GM06990 (cell line): ENCODE measurements at regions not wholly inside any gene's neighbourhood (a gene's known extent, or its start where the extent isn't known, plus 50 kb on each side); places are given as distances from the start of the nearest gene placed in this dataset.

Experiments used
- DNase-seq: peaks from one replicate; pipeline ENCODE4 v3.0.0-alpha.2; 2011; ENCODE audit not compliant: insufficient read length; ENCODE audit errors: extremely low read depth
- H3K27me3 ChIP-seq: replicated peaks from 2 replicates; pipeline ENCODE4 v1.6.0; 2011; ENCODE audit warnings: low read length; ENCODE audit not compliant: control insufficient read depth, insufficient read depth
- H3K36me3 ChIP-seq: 2 replicates; pipeline ENCODE4 v1.5.1; 2011; ENCODE audit warnings: low read length; ENCODE audit not compliant: control insufficient read depth, insufficient read depth
- H3K4me3 ChIP-seq: replicated peaks from 2 replicates; pipeline ENCODE4 v1.5.1; 2011; ENCODE audit warnings: low read depth, mild to moderate bottlenecking, control low read depth, low read length
- TF ChIP-seq, protein P1 (sequence below): IDR thresholded peaks from 2 replicates; pipeline ENCODE4 v1.5.1; 2011; ENCODE audit warnings: low read length, control low read depth, mild to moderate bottlenecking, inconsistent platforms; ENCODE audit not compliant: insufficient read depth, poor library complexity, severe bottlenecking

DNA sequence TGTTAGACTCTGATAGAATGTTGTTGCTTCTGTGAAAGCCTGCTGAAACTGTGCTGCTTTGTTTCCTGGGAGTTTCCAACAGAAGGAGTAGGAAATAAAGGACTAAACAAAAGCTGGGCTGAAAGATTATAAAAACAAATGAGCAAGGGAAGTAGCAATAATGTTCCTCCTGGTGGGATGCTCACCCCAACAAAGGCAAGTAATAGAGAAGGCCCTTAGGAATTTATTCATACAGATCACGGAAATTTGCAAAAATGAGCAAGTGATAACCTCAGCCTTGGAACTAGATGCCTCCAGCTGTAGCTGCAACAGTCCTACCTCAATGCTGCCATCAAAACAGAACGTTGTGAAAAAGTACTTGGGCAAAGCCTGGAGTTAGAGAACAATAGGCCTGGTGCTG lies 1248.0 kb upstream of the C9orf72 start:
- TF ChIP-seq, protein P1, sequence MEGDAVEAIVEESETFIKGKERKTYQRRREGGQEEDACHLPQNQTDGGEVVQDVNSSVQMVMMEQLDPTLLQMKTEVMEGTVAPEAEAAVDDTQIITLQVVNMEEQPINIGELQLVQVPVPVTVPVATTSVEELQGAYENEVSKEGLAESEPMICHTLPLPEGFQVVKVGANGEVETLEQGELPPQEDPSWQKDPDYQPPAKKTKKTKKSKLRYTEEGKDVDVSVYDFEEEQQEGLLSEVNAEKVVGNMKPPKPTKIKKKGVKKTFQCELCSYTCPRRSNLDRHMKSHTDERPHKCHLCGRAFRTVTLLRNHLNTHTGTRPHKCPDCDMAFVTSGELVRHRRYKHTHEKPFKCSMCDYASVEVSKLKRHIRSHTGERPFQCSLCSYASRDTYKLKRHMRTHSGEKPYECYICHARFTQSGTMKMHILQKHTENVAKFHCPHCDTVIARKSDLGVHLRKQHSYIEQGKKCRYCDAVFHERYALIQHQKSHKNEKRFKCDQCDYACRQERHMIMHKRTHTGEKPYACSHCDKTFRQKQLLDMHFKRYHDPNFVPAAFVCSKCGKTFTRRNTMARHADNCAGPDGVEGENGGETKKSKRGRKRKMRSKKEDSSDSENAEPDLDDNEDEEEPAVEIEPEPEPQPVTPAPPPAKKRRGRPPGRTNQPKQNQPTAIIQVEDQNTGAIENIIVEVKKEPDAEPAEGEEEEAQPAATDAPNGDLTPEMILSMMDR: no peak
- no peaks in the 10 kb centered on the region for H3K27me3 ChIP-seq
- H3K36me3 ChIP-seq: no peaks in the 10 kb centered on the region
- H3K4me3 ChIP-seq: no peak overlapping the region
- no peak for DNase-seq

DNA sequence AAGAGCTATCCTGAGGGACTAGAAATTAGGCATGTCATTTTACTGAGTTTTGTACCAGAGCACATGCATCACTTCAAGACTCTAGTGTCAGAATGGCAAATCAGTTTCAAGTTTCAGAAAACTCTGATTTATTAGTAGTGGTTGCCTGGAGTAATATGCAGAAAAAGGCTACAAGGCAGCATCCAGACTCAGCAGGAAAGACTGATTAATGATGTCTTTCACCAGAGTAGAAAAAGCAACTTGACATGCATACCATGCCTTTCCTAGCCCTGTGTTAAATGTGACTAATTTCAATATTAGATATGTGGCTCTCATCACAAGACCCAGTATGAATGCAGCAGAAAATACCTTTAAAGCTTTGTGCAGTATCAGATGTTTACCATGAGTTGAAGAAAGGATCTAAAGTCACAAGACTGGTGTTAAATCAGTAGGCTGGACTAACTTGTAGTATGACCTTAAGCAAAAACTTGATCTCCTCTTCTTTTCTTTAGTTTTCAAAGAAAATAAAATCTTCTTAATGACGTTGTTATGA lies 1251.2 kb upstream of the C9orf72 start:
- Histone ChIP-seq H3K4me3 (no peak overlapping the region), H3K27me3 (no peaks in the 10 kb centered on the region), H3K36me3 (no peaks in the 10 kb centered on the region)
- TF ChIP-seq, protein P1: no peak
- no peak for DNase-seq

DNA sequence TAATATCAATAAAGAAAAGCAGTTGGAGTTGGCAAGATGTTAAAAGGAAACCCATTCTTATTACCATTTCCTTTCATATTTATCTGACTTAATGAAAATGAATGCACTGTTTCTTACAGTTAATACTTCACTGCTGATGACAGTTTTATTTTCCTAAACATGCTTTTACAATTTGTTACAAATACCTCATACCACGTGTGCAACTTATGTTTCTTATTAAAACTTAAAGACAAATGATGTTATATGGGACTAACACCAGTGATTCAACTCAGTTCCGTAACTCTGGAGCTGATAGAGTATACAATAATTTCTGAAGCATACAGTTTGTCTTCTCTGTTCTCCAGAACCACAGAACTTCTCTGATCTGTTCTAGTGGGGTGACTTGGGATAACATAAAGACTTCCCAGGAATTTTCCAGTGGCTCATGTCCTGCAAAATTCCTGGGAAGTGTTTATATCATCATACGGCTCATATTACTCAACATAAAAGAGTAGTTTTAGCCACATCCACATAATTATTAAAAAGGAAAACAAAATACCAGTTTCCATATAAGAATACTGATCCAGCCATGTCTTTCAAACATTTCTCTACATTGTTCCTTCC lies 1259.0 kb upstream of the C9orf72 start:
- TF ChIP-seq, protein P1: no peak
- Histone ChIP-seq H3K27me3 (no peaks in the 10 kb centered on the region), H3K4me3 (no peak overlapping the region), H3K36me3 (no peaks in the 10 kb centered on the region)
- DNase-seq: no peak

DNA sequence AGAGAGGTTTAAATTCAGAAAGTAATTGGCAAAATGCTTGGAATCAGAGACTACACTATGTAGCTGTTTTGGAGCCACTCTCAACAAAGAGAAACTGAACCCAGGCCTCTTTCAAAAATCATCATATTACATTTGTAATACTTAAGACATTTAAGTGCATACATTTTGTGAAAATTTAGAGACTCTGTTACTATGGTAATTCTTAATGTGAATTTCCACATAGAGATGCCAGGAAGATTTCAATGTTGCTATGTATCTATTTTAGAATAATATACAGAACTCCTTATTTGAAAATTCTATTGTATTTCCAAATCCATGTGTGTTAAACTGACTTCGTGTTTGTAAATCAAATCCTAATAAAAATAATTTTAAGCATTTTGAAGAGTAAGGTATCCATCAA lies 1260.9 kb upstream of the C9orf72 start:
- H3K36me3 ChIP-seq: no peaks in the 10 kb centered on the region
- DNase-seq: no peak
- H3K27me3 ChIP-seq: no peaks in the 10 kb centered on the region
- H3K4me3 ChIP-seq: no peak overlapping the region
- TF ChIP-seq, protein P1: no peak

DNA sequence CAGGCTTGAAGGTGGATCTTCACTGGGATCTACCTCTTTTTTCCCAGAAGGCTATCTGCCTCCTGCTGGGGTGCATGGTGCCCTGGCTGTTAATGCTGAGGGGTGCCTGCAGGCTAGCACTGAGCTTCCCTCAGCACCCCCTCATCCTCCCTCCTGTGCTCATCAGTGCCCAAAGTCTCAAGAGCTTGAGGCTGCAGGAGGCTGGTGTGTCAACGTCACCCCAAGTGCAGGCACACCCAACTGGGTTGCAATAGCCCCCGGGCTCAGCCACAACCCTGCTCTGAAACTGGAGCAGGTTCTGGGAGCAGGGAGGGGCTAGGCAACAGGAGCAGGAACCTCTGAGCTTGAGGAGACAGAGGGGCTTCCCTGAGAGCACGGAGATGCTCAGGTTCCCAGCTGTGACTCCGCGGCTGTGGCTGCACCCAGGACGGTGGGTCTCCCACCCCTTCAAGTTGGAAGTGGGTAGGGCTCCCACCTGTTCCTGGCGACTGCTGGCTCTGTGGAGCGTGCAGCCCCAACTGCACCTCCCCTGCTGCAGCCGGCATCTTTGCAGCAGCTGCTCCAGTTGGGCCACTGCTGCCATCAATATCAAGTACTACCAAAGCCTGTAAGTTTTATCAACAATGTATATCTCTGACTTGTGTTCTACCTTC lies 1266.6 kb upstream of the C9orf72 start:
- DNase-seq: no peak
- TF ChIP-seq, protein P1: no peak
- Histone ChIP-seq H3K27me3 (no peaks in the 10 kb centered on the region), H3K36me3 (no peaks in the 10 kb centered on the region), H3K4me3 (no peak overlapping the region)
